Caco-2 (cell line): ENCODE measurements at regions not wholly inside any gene's neighbourhood (a gene's known extent, or its start where the extent isn't known, plus 50 kb on each side); places are given as distances from the start of the nearest gene placed in this dataset.

ENCODE experiments used
- BruUV-seq: library from RNA; stranded (reverse); fragments of 400-500 nt; replicated peaks from 2 replicates; lab custom pipeline; 2021; lab: Mats Ljungman, UMichigan
- CTCF ChIA-PET: fragments of 300-600 bp; sonication (Branson Sonifier 250); formaldehyde crosslinking; loops from one replicate; lab custom pipeline; 2022; ENCODE audit warnings: antibody characterized with exemption; lab: Charles Lee
- POLR2A ChIA-PET: fragments of 300-600 bp; sonication (Branson Sonifier 250); formaldehyde crosslinking; loops from one replicate; lab custom pipeline; 2022; ENCODE audit warnings: antibody characterized with exemption; lab: Charles Lee
- DNase-seq, 2 experiments: peaks; one replicate each; pipeline versions ENCODE4 v3.0.0 to v3.0.0-alpha.2; 2020 to 2022
- H3K27me3 ChIP-seq: replicated peaks from 2 replicates; pipeline ENCODE4 v1.6.0; 2011; ENCODE audit warnings: low read length; ENCODE audit not compliant: control insufficient read depth, insufficient read depth
- H3K36me3 ChIP-seq: 2 replicates; pipeline ENCODE4 v1.5.1; 2011; ENCODE audit warnings: low read length; ENCODE audit not compliant: control insufficient read depth, insufficient read depth
- H3K4me1 ChIP-seq: fragments of 250-450 bp; sonication (Bioruptor Pico); 2 replicates; pipeline ENCODE4 v1.5.1; 2020; ENCODE audit warnings: mild to moderate bottlenecking
- H3K4me3 ChIP-seq: 2 replicates; pipeline ENCODE4 v1.5.1; 2011; ENCODE audit warnings: low read depth, mild to moderate bottlenecking, control low read depth, low read length
- H3K9me3 ChIP-seq: fragments of 250-450 bp; sonication (Bioruptor Pico); 2 replicates; pipeline ENCODE4 v1.5.1; 2020; ENCODE audit warnings: mild to moderate bottlenecking, moderate library complexity
- H3K27ac Mint-ChIP-seq: one replicate; pipeline ENCODE4 v1.8.0; 2022; ENCODE audit warnings: mixed read lengths; ENCODE audit not compliant: unreplicated experiment
- H3K27me3 Mint-ChIP-seq: one replicate; pipeline ENCODE4 v1.8.0; 2022; ENCODE audit warnings: mixed read lengths; ENCODE audit not compliant: insufficient read depth, unreplicated experiment
- H3K36me3 Mint-ChIP-seq: one replicate; pipeline ENCODE4 v1.8.0; 2022; ENCODE audit warnings: mild to moderate bottlenecking, mixed read lengths; ENCODE audit not compliant: insufficient read depth, unreplicated experiment
- H3K4me1 Mint-ChIP-seq: one replicate; pipeline ENCODE4 v1.8.0; 2022; ENCODE audit warnings: low read depth, mixed read lengths; ENCODE audit not compliant: unreplicated experiment
- H3K4me3 Mint-ChIP-seq: one replicate; pipeline ENCODE4 v1.8.0; 2022; ENCODE audit warnings: mild to moderate bottlenecking, moderate library complexity, mixed read lengths; ENCODE audit not compliant: unreplicated experiment
- H3K9me3 Mint-ChIP-seq: one replicate; pipeline ENCODE4 v1.8.0; 2022; ENCODE audit warnings: mixed read lengths; ENCODE audit not compliant: unreplicated experiment
- intact Hi-C: fragments of 100-400 bp; cut with micrococcal nuclease; formaldehyde crosslinking; loops from one replicate; pipeline ENCODE4 v1.10.0; 2022; ENCODE audit not compliant: unreplicated experiment
- TF ChIP-seq, protein P1 (sequence below), 2 experiments: fragments of 200-600 bp in 1 of 2; IDR thresholded peaks; 1 replicate in 1 of 2; 2 replicates in 1 of 2; pipeline versions ENCODE4 v1.5.1 to v1.8.0; 2011 to 2022; ENCODE audit warnings: antibody characterized with exemption in 1 of 2, control low read depth in 1 of 2, inconsistent platforms in 1 of 2, low read depth in 1 of 2, low read length in 1 of 2, mild to moderate bottlenecking in 1 of 2, moderate library complexity in 1 of 2; ENCODE audit not compliant: insufficient read depth in 1 of 2, severe bottlenecking in 1 of 2, unreplicated experiment in 1 of 2

DNA sequence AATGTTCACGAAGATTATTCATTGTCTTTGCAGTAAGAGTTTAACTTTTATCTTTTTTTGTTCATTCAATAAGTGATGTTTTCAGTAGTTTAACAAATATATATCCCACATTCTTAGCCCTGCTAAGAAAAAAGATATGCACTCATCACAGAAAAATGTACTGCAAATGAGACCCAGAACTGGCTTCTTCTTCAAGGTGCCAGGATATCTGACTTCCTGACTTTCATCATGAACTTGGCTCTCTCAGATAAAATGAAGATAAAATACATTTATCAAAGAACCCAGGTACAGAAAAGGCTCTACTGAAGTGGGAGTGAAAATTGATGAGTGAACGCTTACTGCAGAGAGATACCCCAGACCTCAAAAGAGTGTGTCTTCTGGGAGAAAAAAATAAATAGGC, 177.8 kb upstream of the DKK2 start:
- ChIA-PET POLR2A (no interaction called here), CTCF (no interaction called here)
- TF ChIP-seq, protein P1, sequence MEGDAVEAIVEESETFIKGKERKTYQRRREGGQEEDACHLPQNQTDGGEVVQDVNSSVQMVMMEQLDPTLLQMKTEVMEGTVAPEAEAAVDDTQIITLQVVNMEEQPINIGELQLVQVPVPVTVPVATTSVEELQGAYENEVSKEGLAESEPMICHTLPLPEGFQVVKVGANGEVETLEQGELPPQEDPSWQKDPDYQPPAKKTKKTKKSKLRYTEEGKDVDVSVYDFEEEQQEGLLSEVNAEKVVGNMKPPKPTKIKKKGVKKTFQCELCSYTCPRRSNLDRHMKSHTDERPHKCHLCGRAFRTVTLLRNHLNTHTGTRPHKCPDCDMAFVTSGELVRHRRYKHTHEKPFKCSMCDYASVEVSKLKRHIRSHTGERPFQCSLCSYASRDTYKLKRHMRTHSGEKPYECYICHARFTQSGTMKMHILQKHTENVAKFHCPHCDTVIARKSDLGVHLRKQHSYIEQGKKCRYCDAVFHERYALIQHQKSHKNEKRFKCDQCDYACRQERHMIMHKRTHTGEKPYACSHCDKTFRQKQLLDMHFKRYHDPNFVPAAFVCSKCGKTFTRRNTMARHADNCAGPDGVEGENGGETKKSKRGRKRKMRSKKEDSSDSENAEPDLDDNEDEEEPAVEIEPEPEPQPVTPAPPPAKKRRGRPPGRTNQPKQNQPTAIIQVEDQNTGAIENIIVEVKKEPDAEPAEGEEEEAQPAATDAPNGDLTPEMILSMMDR (IDR thresholded peaks at IDR 0.05; ENCODE audit: insufficient read depth in 1 of 2, low read depth in 1 of 2, low read length in 1 of 2, severe bottlenecking in 1 of 2, unreplicated experiment in 1 of 2): no peak
- Mint-ChIP-seq H3K4me1 (no peaks in the 10 kb centered on the region), H3K4me3 (no peak overlapping the region), H3K27me3 (no peaks in the 10 kb centered on the region), H3K27ac (no peak overlapping the region), H3K9me3 (no peaks in the 10 kb centered on the region), H3K36me3 (no peaks in the 10 kb centered on the region)
- Histone ChIP-seq H3K9me3 (no peaks in the 10 kb centered on the region), H3K36me3 (no peaks in the 10 kb centered on the region), H3K4me1 (no peaks in the 10 kb centered on the region), H3K4me3 (no peak overlapping the region), H3K27me3 (no peaks in the 10 kb centered on the region)
- intact Hi-C loops: no loop called here
- no TSS peak for BruUV-seq
- DNase-seq: no peak

- DNase-seq: no peak
- H3K27me3 ChIP-seq: no peaks in the 10 kb centered on the region
- Mint-ChIP-seq H3K27me3 (no peaks in the 10 kb centered on the region), H3K36me3 (no peaks in the 10 kb centered on the region), H3K27ac (no peak overlapping the region), H3K9me3 (no peaks in the 10 kb centered on the region), H3K4me3 (no peak overlapping the region), H3K4me1 (no peaks in the 10 kb centered on the region)
- POLR2A ChIA-PET: no interaction called here
- intact Hi-C loops: no loop called here
- no peaks in the 10 kb centered on the region for H3K4me1 ChIP-seq
- CTCF ChIA-PET: no interaction called here
- no TSS peak for BruUV-seq
- TF ChIP-seq, protein P1 (IDR thresholded peaks at IDR 0.05; ENCODE audit: insufficient read depth in 1 of 2, low read depth in 1 of 2, low read length in 1 of 2, severe bottlenecking in 1 of 2, unreplicated experiment in 1 of 2): no peak
- H3K36me3 ChIP-seq: no peaks in the 10 kb centered on the region
- no peak overlapping the region for H3K4me3 ChIP-seq
- no peaks in the 10 kb centered on the region for H3K9me3 ChIP-seq
Measured at GRCh38 chr4:107213410-107213809, 177.3 kb upstream of the DKK2 start.

DNA sequence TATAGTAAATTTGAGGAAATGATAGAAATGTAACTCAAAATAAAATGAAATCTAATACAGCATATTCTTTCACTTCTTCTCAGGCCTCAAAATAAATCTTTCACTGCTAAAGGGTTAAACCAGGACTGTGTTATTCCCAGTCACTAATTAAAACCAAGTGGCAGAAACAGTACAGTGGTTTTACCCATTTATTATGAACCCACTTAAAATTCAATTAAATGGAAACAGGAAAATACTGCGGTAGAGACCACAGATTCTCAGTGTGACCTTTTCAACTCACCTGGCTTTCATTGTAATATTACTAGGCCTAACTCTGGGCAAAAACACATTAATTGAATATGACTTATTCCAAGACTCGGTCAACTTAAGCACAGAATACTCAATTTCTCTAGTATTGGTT, 176.5 kb upstream of the DKK2 start:
- ChIA-PET CTCF (no interaction called here), POLR2A (no interaction called here)
- H3K36me3 ChIP-seq: no peaks in the 10 kb centered on the region
- Mint-ChIP-seq H3K4me1 (no peaks in the 10 kb centered on the region), H3K36me3 (no peaks in the 10 kb centered on the region), H3K4me3 (no peak overlapping the region), H3K27me3 (no peaks in the 10 kb centered on the region), H3K27ac (no peak overlapping the region), H3K9me3 (no peaks in the 10 kb centered on the region)
- no peaks in the 10 kb centered on the region for H3K9me3 ChIP-seq
- no peaks in the 10 kb centered on the region for H3K27me3 ChIP-seq
- H3K4me1 ChIP-seq: no peaks in the 10 kb centered on the region
- intact Hi-C loops: no loop called here
- H3K4me3 ChIP-seq: no peak overlapping the region
- no TSS peak for BruUV-seq
- no peak for DNase-seq
- TF ChIP-seq, protein P1 (IDR thresholded peaks at IDR 0.05; ENCODE audit: insufficient read depth in 1 of 2, low read depth in 1 of 2, low read length in 1 of 2, severe bottlenecking in 1 of 2, unreplicated experiment in 1 of 2): no peak
